Putamen (tissue), 1 donor: ENCODE measurements at regions not wholly inside any gene's neighbourhood (a gene's known extent, or its start where the extent isn't known, plus 50 kb on each side); places are given as distances from the start of the nearest gene placed in this dataset.

Source experiments
- DNase-seq: peaks from one replicate; pipeline ENCODE4 v3.0.0-alpha.2; 2016; ENCODE audit warnings: low spot score

- DNase-seq, result no peak
These were observed 198.6 kb upstream of the IL12A start for GRCh38 chr3:159789742-159790635.

- DNase-seq, result no peak
These were observed 197.3 kb upstream of the IL12A start for GRCh38 chr3:159791336-159791735.

GRCh38 chr3:159792070-159792469 is 196.6 kb upstream of the IL12A start:
- DNase-seq, result peak; percentile 85

- no peak for DNase-seq
These were observed 193.6 kb upstream of the IL12A start for GRCh38 chr3:159795042-159795441.

- no peak for DNase-seq
These were observed 192.9 kb upstream of the IL12A start for GRCh38 chr3:159795681-159796175.

GRCh38 chr3:159796226-159796625 is 192.4 kb upstream of the IL12A start:
- no peak for DNase-seq

- no peak for DNase-seq
These were observed 191.9 kb upstream of the IL12A start for GRCh38 chr3:159796744-159797143.

GRCh38 chr3:159797771-159798170 is 190.9 kb upstream of the IL12A start:
- DNase-seq, result no peak

- DNase-seq, result no peak
These were observed 189.7 kb upstream of the IL12A start for GRCh38 chr3:159798951-159799350.

GRCh38 chr3:159800434-159801155 is 188.0 kb upstream of the IL12A start:
- no peak for DNase-seq

GRCh38 chr3:159802864-159803263 is 185.8 kb upstream of the IL12A start:
- no peak for DNase-seq

- no peak for DNase-seq
These were observed 185.2 kb upstream of the IL12A start for GRCh38 chr3:159803459-159803858.

GRCh38 chr3:159804726-159805410 is 183.8 kb upstream of the IL12A start:
- DNase-seq, result peak; percentile 91

GRCh38 chr3:159805411-159805772 is 183.2 kb upstream of the IL12A start:
- DNase-seq, result no peak

GRCh38 chr3:159806412-159806811 is 182.2 kb upstream of the IL12A start:
- DNase-seq, result peak; percentile 75

GRCh38 chr3:159807137-159808040 is 181.2 kb upstream of the IL12A start:
- DNase-seq, result no peak

GRCh38 chr3:159813822-159814531 is 174.7 kb upstream of the IL12A start:
- DNase-seq, result no peak

GRCh38 chr3:159816512-159816911 is 172.1 kb upstream of the IL12A start:
- no peak for DNase-seq

- no peak for DNase-seq
These were observed 171.5 kb upstream of the IL12A start for GRCh38 chr3:159817126-159817525.

GRCh38 chr3:159817571-159817970 is 171.1 kb upstream of the IL12A start:
- no peak for DNase-seq

GRCh38 chr3:159818399-159818798 is 170.2 kb upstream of the IL12A start:
- no peak for DNase-seq
